ENCODE measurements at regions not wholly inside any gene's neighbourhood (a gene's known extent, or its start where the extent isn't known, plus 50 kb on each side); places are given as distances from the start of the nearest gene placed in this dataset.

DNA sequence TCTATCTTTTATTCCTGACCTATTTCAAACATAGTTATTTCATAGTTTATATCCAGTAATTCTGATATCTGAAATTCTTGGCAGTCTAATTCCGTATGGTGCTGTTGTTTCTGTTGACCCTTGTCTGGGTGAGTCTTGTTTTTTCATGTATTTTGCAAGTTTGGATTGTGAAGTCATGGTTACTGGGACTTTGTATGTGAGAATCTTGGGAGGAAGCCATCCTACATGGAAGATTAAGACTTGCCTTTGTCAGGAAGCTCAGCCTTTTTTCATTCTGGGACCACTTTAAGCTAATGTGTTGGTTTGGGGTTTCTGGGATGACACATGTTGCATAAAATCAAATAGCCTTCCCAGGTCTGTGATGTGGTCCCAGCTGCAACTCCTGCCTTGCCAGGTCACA is 191.6 kb upstream of the E2F7 start:
- Mint-ChIP-seq H3K27ac (no peak overlapping the region), H3K9me3 (peaks cover 6% of the 10 kb centered on the region), H3K4me3 (no peak overlapping the region), H3K27me3 (no peaks in the 10 kb centered on the region), H3K4me1 (ENCODE audit: low read depth) (no peaks in the 10 kb centered on the region), H3K36me3 (ENCODE audit: low read depth) (no peaks in the 10 kb centered on the region)
- no peak overlapping the region for H3K27ac ChIP-seq (ENCODE audit: low read depth in 1 of 2, low read length in 2 of 2)
- DNase-seq (no peak), ATAC-seq (ENCODE audit: poor library complexity) (no peak)
- intact Hi-C loops (cut with DNase I, micrococcal nuclease), result no loop called here
- no peaks in the 10 kb centered on the region for H3K4me1 ChIP-seq (ENCODE audit: insufficient read depth, low read length)
- no peak overlapping the region for H3K4me3 ChIP-seq (ENCODE audit: low read length)
- no peaks in the 10 kb centered on the region for H3K27me3 ChIP-seq (ENCODE audit: control insufficient read depth in 1 of 2, insufficient read depth in 2 of 2, low read length in 2 of 2)
- H3K36me3 ChIP-seq (ENCODE audit: insufficient read depth, low read length), result no peaks in the 10 kb centered on the region
- ChIA-PET POLR2A (no interaction called here), CTCF (no interaction called here)
- TF ChIP-seq CTCF (IDR thresholded peaks at IDR 0.05), result no peak
- H3K9me3 ChIP-seq (ENCODE audit: control insufficient read depth in 1 of 2, insufficient read depth in 1 of 2, low read length in 2 of 2), result no peaks in the 10 kb centered on the region

GRCh38 chr12:77253321-77253720 is 188.0 kb upstream of the E2F7 start:
- no peak for TF ChIP-seq CTCF (IDR thresholded peaks at IDR 0.05)
- no peak for ATAC-seq (ENCODE audit: poor library complexity)
- H3K27me3 ChIP-seq (ENCODE audit: control insufficient read depth in 1 of 2, insufficient read depth in 2 of 2, low read length in 2 of 2), result no peaks in the 10 kb centered on the region
- no peaks in the 10 kb centered on the region for H3K9me3 ChIP-seq (ENCODE audit: control insufficient read depth in 1 of 2, insufficient read depth in 1 of 2, low read length in 2 of 2)
- ChIA-PET CTCF (no interaction called here), POLR2A (no interaction called here)
- no peak overlapping the region for H3K4me3 Mint-ChIP-seq
- H3K4me3 ChIP-seq (ENCODE audit: low read length), result no peak overlapping the region
- peaks cover 3% of the 10 kb centered on the region for H3K9me3 Mint-ChIP-seq
- intact Hi-C loops (cut with DNase I, micrococcal nuclease), result no loop called here
- DNase-seq, result no peak
- H3K27ac ChIP-seq (ENCODE audit: low read depth in 1 of 2, low read length in 2 of 2), result no peak overlapping the region
- no peak overlapping the region for H3K27ac Mint-ChIP-seq
- H3K36me3 Mint-ChIP-seq (ENCODE audit: low read depth), result no peaks in the 10 kb centered on the region
- no peaks in the 10 kb centered on the region for H3K36me3 ChIP-seq (ENCODE audit: insufficient read depth, low read length)
- no peaks in the 10 kb centered on the region for H3K4me1 Mint-ChIP-seq (ENCODE audit: low read depth)
- H3K4me1 ChIP-seq (ENCODE audit: insufficient read depth, low read length), result no peaks in the 10 kb centered on the region
- H3K27me3 Mint-ChIP-seq, result no peaks in the 10 kb centered on the region

DNA sequence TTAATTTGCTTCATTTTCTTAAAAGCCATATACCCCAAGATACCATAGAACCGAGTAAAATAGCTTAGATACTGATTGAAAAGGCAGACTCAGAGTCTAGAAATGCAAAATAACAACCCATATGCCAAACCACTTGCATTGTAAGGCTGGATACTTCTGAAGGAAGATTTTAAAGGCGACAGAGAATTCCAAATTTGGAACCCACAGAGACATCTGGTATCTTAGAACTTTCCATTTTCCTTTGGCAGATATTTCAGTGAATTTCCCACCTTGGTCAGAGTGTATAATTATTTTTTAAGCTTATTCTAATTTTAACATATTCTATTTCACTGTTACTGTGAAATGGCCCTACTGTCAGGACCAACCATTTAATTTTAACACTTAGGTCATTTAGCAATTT is 186.4 kb upstream of the E2F7 start:
- TF ChIP-seq CTCF (IDR thresholded peaks at IDR 0.05), result no peak
- Histone ChIP-seq H3K4me3 (ENCODE audit: low read length) (no peak overlapping the region), H3K27me3 (ENCODE audit: control insufficient read depth in 1 of 2, insufficient read depth in 2 of 2, low read length in 2 of 2) (no peaks in the 10 kb centered on the region), H3K9me3 (ENCODE audit: control insufficient read depth in 1 of 2, insufficient read depth in 1 of 2, low read length in 2 of 2) (no peaks in the 10 kb centered on the region), H3K27ac (ENCODE audit: low read depth in 1 of 2, low read length in 2 of 2) (no peak overlapping the region), H3K36me3 (ENCODE audit: insufficient read depth, low read length) (no peaks in the 10 kb centered on the region), H3K4me1 (ENCODE audit: insufficient read depth, low read length) (no peaks in the 10 kb centered on the region)
- H3K27ac Mint-ChIP-seq, result no peak overlapping the region
- no peaks in the 10 kb centered on the region for H3K36me3 Mint-ChIP-seq (ENCODE audit: low read depth)
- H3K4me3 Mint-ChIP-seq, result no peak overlapping the region
- no peak for DNase-seq
- POLR2A ChIA-PET, result no interaction called here
- ATAC-seq (ENCODE audit: poor library complexity), result no peak
- CTCF ChIA-PET, result no interaction called here
- H3K27me3 Mint-ChIP-seq, result no peaks in the 10 kb centered on the region
- intact Hi-C loops (cut with DNase I, micrococcal nuclease), result no loop called here
- peaks cover 3% of the 10 kb centered on the region for H3K9me3 Mint-ChIP-seq
- H3K4me1 Mint-ChIP-seq (ENCODE audit: low read depth), result no peaks in the 10 kb centered on the region

Measured in CD4-positive, alpha-beta T cell (primary cell).